SIG-M5 treated with dmso at 0.1 percent for 504 hours (cell line): ENCODE measurements at regions not wholly inside any gene's neighbourhood (a gene's known extent, or its start where the extent isn't known, plus 50 kb on each side); places are given as distances from the start of the nearest gene placed in this dataset.
A peak's percentile ranks its signal among the peaks of the same experiment; 100 is the strongest.

Experiments
- DNase-seq: peaks from one replicate; lab custom pipeline; 2025; ENCODE audit not compliant: unreplicated experiment; lab: John Stamatoyannopoulos, UW

DNA sequence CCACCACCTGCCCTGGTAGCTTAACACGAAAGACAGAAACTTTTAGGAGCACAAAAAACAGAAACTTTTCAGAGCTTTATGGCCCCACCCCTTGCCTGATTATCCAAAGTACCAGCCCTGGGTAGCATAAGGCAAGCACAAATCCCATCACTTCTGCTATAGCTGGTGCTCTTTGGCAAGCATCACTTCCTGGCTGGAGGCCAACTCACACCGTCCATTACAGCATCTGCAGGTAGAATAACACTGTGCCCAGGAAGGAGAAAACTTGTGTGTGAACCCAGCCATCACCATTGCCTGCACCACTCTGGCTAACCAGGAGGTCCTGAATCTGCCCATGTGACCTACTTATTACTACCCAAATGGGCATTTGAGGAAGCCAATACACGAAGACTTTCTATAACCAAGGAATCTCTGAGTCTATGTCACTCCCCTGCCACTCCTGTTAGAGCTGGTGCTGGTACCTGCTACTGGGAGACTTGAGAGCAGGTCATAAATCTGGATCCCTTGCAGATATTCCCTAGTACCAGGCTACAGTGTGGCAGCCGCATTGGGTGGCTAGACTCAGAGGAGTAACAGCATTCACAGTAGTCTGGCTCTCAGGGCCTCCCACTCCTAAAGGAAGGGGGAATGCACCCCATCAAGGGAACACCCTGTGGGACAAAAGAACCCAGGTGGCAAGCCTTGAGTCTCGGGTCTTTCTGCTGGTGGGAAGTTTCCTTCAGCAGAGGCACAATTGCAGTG lies 73.3 kb upstream of the AKAP13 start:
- no peak for DNase-seq

DNA sequence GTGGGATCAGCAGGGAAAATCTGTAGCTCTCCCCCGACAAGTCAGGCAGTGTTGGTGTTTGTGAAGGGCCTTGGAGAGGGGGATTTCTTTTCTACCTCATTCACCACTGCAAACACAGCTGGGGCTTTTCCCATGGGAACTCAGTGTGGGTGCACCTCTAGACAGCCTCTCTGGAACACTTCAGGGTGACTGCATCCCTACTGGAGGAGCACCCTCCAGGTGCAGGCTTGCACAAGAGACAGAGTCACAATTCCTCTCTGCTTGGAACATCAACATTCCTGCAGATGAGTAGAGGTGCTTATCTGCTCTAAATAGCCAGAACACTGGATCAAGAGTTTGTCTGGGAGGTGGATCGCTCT lies 72.7 kb upstream of the AKAP13 start:
- DNase-seq, result no peak

DNA sequence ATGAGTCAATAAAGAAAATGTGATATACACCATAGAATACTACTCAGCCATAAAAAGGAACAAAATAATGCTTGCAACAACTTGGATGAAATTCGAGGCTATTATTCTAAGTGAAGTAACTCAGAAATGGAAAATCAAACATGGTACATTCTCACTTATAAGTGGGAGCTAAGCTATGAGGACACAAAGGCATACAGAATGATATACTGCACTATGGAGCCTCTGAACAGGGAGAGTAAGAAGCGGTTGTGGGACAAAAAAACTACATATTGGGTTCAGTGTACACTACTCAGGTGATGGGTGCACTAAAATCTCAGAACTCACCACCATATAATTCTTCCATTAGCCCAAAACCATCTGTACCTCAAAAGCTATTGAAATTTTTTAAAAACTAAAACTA lies 68.8 kb upstream of the AKAP13 start:
- no peak for DNase-seq

DNA sequence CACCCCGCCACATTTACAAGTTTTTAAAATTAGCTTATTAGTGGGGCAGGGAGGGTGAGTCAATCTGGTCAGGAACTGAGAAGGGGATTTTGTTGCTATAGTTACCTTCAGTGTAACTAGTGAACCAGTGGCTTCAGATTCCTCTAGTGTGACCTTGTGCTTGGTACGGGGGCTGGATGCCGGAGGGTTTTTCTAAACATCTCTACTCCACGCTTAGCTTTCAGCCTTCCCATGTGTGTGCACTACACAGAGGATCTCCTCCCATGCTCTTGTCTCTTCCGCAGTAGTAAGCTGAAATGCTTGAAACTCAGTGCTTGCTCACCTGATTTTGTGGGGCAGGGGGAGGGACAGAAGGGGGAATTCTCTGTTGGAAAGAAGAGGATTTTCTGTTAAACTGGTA lies 67.9 kb upstream of the AKAP13 start:
- DNase-seq, result no peak

DNA sequence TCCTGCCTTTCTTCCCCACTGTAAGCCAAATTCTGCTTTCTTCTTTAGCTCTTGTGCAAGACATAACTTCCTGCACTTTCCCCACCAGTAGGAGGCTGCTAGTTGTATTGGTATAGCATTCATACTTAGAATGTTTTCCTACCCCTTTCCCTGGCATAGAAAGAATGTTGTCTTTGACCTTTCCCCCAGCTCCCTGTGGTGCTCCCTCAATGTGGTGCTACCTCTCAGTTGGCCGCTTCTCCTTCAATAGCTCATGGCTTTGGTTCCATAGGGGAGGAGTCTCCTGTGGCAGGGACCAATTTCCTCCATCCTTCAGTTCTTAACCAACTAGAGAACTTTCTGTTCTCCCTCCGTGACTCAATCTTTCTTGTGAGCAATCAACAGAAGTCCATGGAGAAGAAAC lies 67.5 kb upstream of the AKAP13 start:
- peak; percentile 77 for DNase-seq

DNA sequence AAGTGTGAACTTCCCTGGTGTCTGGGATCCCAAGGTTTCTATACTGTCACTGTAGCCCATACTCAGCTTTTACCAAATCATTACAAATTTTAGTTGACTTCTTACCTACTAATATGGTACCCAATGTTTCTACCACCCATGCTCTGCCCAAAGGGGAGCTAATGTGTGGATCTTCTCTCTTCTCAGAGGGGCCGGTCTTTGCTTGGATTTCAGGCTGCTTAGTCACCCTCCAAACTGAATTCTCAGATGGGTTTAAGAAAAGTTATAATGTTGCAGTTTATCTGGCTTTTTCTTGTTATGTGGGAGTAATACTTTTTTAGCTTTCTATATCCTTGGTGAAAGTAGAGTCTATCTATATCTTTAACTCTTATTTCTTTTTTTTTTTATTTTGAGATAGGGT lies 67.1 kb upstream of the AKAP13 start:
- no peak for DNase-seq

DNA sequence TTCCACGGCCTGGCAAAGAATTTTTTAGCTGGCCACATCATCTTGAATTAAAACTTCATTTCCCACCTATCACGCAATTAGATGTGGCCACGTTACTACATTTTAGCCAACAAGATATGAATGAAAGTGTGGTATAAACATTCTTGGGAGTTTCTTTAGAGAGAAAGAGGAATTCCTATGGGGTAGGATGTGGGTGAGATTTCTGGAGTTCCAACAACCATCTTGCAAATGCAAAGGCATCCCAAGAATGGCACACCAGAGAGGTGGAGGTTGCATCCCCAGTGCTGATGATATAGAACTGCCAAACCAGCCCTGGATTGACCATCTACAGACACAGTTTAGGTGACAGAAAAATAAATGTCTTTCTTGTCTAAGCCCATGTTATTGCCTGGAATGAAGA lies 66.3 kb upstream of the AKAP13 start:
- no peak for DNase-seq

DNA sequence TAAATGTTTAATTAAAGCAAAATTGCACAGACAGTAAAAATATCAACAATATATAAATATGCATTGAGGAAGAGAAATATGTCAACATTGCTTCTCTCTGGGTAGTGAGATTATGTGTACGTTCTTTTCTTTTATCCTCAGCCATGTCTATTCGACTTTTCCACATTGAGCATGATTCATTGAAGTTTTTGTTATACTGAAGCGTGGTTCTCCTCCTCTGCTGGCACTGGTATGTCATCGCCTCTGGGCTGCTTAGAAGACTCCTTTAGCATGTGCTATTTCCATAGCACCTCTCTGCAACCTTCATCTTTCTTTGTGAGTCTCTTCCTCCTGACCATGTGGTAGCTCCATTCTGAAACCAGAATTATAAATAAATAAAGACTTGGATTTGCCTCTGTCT lies 65.8 kb upstream of the AKAP13 start:
- no peak for DNase-seq

DNA sequence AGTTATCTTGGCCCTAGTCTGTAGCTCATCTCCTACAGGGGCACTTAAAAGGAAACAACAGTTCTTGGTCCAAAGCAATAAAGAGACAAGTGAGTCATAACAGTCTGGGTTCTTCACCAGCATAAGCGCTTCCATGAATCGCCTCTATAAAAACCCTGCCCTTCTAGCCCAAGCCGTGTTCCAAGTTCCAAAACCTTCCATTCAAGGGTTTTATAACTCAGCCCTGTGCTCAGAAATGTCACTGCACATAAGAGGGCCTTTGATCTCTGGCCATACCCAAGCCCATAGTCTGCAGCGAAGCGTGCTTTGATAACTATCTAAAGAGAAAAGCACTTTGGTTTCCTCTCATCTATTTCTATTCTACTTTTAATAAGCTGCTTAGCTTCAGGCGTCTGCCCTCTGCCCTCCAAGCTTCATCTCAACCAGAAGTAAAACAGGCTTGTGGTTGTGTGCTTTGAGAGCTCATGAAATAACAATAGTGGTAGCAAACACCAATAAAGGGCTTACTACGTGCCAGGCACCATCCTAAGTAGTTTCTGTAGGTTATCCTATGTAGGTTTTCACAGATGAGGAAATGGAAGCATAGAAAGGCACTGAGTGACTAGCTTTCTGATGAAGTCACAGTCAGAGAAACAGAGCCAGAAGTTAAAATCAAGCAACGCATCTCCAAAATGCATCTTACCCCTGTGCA lies 64.0 kb upstream of the AKAP13 start:
- DNase-seq, result no peak

DNA sequence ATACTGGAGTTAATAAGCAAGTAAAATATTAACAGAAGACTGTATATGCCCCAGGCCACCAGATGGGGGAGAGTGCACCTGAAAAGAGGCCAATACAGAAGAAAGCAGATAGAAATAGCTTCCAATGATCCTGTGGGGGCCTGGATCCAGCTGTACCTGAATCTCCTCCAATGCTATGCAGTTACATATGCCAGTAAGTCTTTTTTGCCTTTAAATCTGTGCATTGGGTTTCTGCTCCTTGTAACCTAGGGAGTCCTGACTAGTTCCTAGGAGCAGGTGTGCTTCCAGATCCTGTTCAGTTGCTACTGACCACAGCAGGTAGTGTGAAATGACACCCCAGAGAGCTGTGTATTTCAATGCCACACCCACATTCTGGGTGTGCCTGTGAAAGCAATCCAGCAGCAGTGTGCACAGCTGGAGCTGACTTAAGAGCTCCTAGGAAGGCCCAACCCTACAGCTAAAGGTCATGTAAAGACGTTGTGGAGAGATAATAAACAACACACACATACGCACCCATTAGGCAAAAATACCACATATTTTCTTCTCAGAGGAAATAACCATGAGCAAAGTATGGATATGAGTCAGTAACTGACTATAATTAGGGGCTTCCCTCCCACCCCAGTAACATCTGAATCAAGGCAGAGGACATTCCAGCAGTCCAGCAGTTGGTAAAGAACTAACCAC lies 62.2 kb upstream of the AKAP13 start:
- DNase-seq, result peak; percentile 13

DNA sequence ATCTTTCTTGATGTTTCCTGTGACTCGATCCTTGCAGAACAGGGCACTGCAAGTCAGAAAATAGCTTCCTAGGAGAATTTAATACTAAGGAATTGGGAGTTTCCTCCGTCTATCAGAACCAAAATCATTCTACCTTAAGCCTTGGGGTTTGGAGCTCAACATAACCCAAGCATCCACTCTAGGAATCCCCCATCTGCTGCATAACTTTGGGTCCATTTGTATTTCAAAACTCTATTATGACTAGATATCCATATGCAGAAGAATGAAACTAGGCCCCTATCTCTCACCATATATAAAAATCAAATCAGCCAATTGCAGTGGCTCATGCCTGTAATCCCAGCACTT lies 61.7 kb upstream of the AKAP13 start:
- DNase-seq, result no peak

DNA sequence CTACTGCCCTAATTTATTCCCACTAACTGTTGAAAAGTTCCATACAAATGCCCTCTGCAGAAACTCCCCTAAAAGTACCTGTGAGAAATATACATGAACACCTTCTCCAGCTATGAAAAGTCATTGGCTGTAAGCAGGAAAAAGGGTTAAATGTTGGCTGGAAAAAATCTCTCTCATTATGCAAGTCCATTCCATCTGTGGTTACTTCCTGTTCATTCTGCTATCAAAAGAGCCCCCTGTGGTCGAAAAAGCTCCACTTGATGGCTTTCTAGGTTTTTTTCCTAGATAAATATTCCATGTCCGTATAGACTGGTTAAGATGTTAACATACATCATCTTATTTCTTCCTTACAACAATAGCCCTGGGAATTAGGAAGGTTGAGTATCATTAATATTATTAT lies 56.2 kb upstream of the AKAP13 start:
- no peak for DNase-seq

DNA sequence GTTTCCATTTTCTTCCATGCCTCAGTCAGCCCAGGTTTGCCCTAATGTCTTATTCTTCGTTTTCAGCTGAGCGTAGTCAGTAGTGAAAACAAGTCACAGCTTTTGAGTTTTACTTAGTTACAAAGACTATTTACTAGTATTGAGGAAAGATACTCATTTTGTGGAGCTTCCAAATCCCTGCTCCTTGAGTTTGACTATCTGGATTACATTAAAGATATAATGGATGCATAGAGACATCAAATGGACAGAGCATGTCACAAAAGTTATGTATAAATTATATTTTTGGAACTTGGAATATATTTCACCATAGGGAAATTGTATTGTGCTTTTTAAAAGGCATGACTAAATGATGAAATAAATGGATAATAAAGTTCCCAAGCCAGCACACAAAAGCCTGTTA lies 54.6 kb upstream of the AKAP13 start:
- DNase-seq, result no peak

DNA sequence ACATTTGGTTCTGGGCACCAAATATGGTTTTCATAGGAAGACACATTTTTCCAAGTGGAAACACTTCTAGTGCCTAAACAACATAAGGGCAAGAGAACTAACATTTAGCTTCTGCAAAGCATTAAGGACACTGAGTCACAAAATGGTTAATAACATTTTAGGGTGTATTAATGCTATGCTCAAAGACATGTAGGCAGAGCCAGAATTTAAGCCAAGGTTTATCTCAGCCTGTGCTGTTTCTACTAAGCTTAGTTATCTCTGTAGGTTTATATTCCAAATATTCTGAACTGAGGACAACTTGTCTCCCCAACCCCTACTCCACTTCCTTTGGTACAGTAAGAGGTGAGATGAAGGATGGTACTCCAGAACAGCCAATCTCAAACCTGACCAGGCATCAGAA lies 54.1 kb upstream of the AKAP13 start:
- no peak for DNase-seq

DNA sequence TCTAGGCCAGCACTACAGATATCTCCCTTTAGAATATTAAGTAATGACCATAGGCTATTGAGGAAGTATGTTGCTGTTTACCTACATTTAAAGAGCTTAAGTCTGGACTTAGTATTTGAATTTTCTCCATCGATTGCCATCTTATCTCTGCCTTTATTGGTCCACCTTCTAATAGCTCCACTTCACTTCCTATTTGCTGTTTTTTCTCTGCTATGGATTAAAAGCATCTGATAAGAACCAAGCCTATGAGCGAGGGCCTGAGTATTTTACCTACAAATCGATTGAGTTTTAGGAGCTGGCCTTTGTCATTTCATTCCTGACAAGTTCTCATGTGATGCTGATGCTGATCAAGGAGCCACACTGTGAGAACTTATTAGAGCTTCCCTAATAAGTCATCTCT lies 52.6 kb upstream of the AKAP13 start:
- DNase-seq, result no peak

DNA sequence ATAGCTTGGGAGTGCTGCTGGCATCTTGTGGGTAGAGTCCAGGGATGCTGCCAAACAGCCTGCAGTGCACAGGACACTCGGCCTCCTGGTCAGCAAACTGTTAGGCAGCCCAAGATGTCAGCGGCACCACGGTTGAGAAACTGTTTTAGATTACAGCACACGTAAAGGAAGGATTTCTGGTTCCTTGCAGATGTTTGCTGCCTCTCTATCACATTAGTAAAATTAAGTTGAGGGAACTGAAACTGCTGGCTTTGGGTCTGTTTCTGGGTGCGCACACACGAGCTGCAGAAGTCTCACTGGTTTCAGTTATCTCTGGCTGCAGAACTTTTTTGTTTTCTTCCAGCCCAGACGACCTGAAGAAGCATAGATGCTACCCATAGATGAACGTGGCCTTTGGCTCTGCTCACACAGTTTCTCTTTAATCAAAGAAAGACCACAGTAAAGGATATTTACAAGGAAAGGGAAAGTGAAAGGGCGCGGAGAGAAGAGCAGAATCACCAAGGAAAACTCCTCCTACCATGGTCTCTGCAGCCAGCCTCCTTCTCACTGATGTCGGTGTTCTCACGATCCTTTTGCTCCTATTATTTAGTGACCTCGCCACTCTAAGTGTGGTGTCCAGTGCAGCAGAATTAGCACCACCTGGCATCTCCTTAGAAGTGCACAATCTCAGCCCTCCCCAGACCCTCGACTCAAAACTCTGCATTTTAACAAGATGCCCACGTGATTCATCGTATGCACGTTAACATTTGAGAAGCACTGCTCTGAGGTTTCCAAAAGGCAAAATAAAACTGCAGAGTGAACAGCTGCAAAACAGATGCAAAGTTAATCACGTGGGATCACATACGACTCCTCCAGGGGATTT lies 50.6 kb upstream of the AKAP13 start:
- peak; percentile 87 for DNase-seq
